NCI-H82 treated with DMSO at 0.1 percent for 48 hours (cell line): ENCODE measurements at regions not wholly inside any gene's neighbourhood (a gene's known extent, or its start where the extent isn't known, plus 50 kb on each side); places are given as distances from the start of the nearest gene placed in this dataset.

Experiments
- DNase-seq: peaks from one replicate; lab custom pipeline; 2025; ENCODE audit not compliant: unreplicated experiment; lab: John Stamatoyannopoulos, UW

- no peak for DNase-seq
These were observed 55.3 kb upstream of the LGALSL start for GRCh38 chr2:64398516-64399129.

DNA sequence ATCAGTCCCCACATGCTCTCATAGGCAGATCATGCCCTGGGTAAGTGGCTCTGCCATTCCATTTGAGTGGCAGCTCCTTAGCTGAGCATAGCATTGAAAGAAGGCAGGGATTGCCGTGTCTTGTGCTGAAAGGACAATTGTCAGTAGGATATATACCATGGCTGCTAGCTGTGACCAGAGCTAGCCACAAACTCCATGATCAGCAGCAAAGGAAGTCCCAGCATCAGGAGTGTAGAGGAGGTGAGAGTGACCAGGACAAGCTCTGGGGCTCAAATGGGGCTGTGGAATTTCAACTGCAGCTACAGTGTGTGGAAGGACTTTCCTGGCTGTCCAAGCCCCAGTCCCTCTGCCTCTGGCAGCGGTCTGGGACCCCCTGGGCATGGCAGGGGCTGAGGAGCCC is 54.4 kb upstream of the LGALSL start:
- no peak for DNase-seq

- DNase-seq = no peak
These were observed 53.7 kb upstream of the LGALSL start for GRCh38 chr2:64400105-64400728.

DNA sequence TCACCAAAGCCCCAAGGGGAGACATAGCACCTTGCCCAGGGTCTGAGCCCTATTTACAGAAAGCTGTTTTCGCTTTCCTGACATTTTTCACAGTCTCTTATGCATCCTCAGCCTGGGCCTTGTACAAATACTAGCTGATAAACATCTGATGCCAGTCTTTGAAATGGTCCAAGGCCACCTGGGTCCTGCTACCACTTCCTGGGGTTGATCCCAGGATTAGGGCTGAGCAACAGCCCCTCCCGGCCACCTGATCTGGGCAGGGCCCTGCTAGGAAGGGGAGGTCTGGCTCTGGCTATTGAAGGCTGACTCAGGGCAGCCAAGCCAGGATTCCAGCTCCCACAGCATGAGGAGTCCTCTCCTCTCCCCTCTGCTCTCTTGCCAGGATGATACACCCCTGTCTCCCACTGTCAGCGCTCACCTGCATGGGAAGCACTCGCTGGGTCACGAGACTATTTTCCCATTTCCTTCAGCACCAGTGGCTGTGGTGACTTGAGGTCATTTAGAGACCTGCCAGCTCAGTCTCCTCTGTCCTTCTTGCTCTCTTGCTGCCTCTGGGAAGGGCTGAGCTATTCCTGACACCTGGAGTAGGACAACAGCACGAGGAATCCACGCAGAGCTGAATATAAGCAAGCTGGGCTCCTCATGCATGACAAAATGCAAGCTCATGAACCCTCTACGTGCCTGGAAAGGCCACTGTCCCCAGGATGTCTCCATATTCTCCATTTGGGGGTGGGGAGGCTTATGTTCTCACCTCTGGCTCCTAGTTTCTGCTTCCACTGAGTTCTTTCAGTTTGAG is 53.0 kb upstream of the LGALSL start:
- peak; percentile 40 for DNase-seq

DNA sequence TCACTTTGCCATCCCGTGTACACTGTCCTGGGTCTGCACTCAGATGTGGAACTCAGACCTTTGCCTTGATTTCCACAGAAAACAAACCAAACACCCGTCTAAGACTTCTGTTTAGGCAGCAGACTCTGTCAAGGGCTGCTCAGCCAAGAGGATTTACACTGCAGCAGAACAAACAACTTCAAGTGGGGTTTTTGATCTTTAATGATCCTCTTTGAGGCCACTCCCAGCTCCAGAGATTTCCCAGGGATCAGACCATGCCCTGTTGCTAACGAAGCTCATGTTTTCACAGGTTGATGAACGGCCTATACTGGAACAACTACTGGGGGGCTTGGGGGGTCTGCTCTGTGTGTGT is 52.5 kb upstream of the LGALSL start:
- DNase-seq = peak; percentile 49

DNA sequence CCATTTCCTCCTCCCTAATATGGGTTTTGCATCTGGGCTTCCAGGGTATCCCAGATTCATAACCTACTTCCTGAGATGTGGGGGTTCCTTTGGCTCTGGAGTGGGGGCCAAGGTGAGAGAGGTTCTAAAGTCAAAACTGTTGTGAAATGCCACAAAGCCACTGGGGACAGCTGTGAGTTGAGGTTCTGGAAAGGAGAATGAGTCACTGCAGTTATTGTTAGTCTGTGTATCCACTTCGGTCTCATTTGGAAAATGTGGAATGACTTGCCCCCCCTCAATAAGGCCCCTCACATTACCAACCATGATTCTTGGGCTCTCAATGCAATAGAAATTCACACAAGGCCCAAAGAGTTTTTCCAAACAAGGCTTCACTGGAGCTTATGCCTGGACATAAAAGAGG is 51.1 kb upstream of the LGALSL start:
- no peak for DNase-seq

GRCh38 chr2:64403426-64403825 is 50.5 kb upstream of the LGALSL start:
- DNase-seq = no peak

DNA sequence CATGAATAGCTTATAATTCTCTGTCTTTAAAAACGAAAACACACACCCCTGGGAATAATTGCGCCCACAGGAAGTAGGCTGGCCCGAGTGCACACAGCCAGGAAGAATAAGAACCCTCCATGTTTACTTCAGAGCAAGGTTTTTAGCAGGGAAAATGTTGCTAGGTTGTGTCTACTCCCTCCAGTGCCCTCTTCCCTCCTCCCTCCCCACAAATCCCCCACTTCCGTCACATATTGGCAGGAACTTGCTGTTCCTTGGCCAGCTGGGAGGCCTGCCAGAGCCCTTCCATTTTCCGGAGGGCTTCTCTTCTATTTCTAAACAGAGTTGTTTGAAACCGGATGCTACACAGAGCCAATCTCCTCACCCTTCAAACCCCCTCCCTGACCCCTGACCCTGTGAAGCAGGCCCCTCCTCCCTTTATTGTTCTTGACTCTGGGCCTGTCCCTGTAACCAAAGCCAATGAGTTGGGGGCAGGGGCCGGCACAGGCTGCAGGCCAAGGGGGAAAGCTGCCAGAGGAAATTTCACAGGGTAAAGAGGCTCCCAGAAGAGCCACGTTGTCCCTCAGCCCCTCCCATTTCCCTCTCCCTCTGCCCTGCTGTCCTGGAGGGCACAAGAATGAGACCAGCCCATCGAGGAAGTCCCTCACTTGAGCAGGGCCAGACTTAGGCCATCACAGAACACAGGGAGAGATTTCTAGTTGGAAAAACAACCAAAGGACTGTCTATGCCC is 49.8 kb upstream of the LGALSL start:
- no peak for DNase-seq
